Osteoblast (primary cell): ENCODE measurements at regions not wholly inside any gene's neighbourhood (a gene's known extent, or its start where the extent isn't known, plus 50 kb on each side); places are given as distances from the start of the nearest gene placed in this dataset.
A peak's percentile ranks its signal among the peaks of the same experiment; 100 is the strongest.

Experiments used
- DNase-seq: peaks from one replicate; pipeline ENCODE4 v3.0.0; 2011; ENCODE audit warnings: low spot score, mixed read lengths; ENCODE audit not compliant: insufficient read length; ENCODE audit errors: missing footprints
- H2AFZ ChIP-seq: 2 replicates; pipeline ENCODE4 v1.6.0; 2011; ENCODE audit warnings: mild to moderate bottlenecking, low read length
- H3K27ac ChIP-seq: 2 replicates; pipeline ENCODE4 v1.5.1; 2011; ENCODE audit warnings: mild to moderate bottlenecking, low read depth, low read length, moderate library complexity
- H3K27me3 ChIP-seq: 2 replicates; pipeline ENCODE4 v1.6.0; 2012; ENCODE audit warnings: mild to moderate bottlenecking, control low read depth, inconsistent platforms, low read length, moderate library complexity; ENCODE audit not compliant: insufficient read depth
- H3K36me3 ChIP-seq: 2 replicates; pipeline ENCODE4 v1.5.1; 2011; ENCODE audit warnings: mild to moderate bottlenecking, low read length, control low read depth, moderate library complexity; ENCODE audit not compliant: insufficient read depth
- H3K4me1 ChIP-seq: 2 replicates; pipeline ENCODE4 v1.5.1; 2011; ENCODE audit warnings: mild to moderate bottlenecking, low read length, control low read depth, moderate library complexity; ENCODE audit not compliant: insufficient read depth
- H3K4me2 ChIP-seq: 2 replicates; pipeline ENCODE4 v1.6.0; 2011; ENCODE audit warnings: mild to moderate bottlenecking, low read length; ENCODE audit not compliant: insufficient read depth
- H3K4me3 ChIP-seq: fragments of 200-600 bp; sonication (generic); 3 replicates; pipeline ENCODE4 v1.5.1; 2012; ENCODE audit warnings: mild to moderate bottlenecking, low read length, inconsistent platforms; ENCODE audit not compliant: insufficient read depth
- H3K79me2 ChIP-seq: 2 replicates; pipeline ENCODE4 v1.6.0; 2012; ENCODE audit warnings: mild to moderate bottlenecking, low read length, control low read depth, inconsistent platforms; ENCODE audit not compliant: insufficient read depth
- H3K9me3 ChIP-seq: 2 replicates; pipeline ENCODE4 v1.5.1; 2011; ENCODE audit warnings: low read depth, low read length, control low read depth
- H4K20me1 ChIP-seq: 2 replicates; pipeline ENCODE4 v1.6.0; 2012; ENCODE audit warnings: mild to moderate bottlenecking, low read length, control low read depth; ENCODE audit not compliant: insufficient read depth
- TF ChIP-seq, protein P1 (sequence below): IDR thresholded peaks from 2 replicates; pipeline ENCODE4 v1.5.1; 2011; ENCODE audit warnings: mild to moderate bottlenecking, low read depth, low read length, moderate library complexity; ENCODE audit errors: extremely low read depth

DNA sequence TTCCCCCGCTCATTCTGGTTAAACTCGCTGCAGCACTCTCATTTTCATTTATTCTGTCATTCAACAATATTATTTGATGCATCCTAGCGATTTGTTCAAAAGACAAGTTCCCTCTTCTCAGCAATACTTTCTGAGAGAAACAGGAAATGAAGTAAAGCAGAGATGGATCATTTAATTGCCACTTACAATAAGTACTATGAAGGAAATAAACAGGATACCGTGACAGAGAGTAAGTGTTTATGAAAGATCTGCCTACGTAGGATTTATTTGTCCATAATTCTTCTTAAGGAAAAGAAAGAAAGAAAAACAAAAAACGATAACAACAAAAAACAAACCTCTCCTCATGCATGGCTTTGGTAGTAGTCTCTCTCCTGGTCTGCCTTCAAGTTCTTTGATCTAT, 406.8 kb upstream of the ZNF608 start:
- Histone ChIP-seq H3K79me2 (no peaks in the 10 kb centered on the region), H4K20me1 (no peaks in the 10 kb centered on the region), H3K27ac (no peak overlapping the region), H3K4me1 (no peaks in the 10 kb centered on the region), H3K9me3 (no peaks in the 10 kb centered on the region), H3K27me3 (no peaks in the 10 kb centered on the region), H3K4me2 (no peak overlapping the region), H3K4me3 (no peak overlapping the region), H3K36me3 (no peaks in the 10 kb centered on the region), H2AFZ (no peak overlapping the region)
- TF ChIP-seq, protein P1, sequence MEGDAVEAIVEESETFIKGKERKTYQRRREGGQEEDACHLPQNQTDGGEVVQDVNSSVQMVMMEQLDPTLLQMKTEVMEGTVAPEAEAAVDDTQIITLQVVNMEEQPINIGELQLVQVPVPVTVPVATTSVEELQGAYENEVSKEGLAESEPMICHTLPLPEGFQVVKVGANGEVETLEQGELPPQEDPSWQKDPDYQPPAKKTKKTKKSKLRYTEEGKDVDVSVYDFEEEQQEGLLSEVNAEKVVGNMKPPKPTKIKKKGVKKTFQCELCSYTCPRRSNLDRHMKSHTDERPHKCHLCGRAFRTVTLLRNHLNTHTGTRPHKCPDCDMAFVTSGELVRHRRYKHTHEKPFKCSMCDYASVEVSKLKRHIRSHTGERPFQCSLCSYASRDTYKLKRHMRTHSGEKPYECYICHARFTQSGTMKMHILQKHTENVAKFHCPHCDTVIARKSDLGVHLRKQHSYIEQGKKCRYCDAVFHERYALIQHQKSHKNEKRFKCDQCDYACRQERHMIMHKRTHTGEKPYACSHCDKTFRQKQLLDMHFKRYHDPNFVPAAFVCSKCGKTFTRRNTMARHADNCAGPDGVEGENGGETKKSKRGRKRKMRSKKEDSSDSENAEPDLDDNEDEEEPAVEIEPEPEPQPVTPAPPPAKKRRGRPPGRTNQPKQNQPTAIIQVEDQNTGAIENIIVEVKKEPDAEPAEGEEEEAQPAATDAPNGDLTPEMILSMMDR, result no peak
- DNase-seq, result no peak

DNA sequence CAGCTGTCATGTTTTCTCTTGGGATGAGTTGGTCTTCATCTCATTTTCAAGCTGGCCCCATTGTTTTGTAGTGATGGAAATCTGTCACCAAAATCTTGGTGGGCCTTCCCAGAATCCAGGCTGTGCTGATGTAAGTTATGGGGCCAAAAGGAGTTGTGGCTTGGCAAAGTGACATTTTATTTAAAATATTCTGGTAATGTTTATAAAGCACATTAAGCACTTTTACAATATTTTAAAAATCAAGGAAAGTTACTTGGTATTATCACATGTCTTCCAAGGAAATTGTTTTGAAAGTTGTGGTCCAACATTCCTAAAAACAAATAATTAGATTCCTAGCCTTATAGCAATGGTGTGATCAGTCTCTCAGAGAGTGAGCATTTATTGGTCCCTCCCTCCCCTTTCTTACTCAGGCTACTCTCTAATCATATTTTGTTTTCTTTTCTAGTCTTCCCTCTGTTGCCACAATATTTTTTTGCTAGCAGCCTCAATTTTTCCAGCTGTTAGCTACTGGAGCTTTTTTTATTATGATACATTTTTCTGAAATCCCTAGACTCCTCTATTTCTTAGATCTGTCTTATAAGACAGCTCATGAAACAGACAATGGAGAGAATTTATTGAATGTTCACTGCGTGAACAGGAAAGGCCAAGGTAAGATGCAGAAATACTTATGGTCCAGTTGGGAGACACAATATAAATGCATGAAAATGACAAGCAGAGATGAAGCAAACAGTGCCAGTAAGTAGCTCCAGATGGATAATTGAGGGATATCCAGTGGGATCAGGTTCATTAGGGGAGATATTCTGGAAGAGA, 408.1 kb upstream of the ZNF608 start:
- Histone ChIP-seq H3K79me2 (no peaks in the 10 kb centered on the region), H3K27me3 (no peaks in the 10 kb centered on the region), H3K9me3 (no peaks in the 10 kb centered on the region), H4K20me1 (no peaks in the 10 kb centered on the region), H3K36me3 (no peaks in the 10 kb centered on the region), H2AFZ (no peak overlapping the region), H3K27ac (no peak overlapping the region), H3K4me3 (no peak overlapping the region), H3K4me2 (no peak overlapping the region), H3K4me1 (no peaks in the 10 kb centered on the region)
- TF ChIP-seq, protein P1, result no peak
- DNase-seq, result peak; percentile 45

DNA sequence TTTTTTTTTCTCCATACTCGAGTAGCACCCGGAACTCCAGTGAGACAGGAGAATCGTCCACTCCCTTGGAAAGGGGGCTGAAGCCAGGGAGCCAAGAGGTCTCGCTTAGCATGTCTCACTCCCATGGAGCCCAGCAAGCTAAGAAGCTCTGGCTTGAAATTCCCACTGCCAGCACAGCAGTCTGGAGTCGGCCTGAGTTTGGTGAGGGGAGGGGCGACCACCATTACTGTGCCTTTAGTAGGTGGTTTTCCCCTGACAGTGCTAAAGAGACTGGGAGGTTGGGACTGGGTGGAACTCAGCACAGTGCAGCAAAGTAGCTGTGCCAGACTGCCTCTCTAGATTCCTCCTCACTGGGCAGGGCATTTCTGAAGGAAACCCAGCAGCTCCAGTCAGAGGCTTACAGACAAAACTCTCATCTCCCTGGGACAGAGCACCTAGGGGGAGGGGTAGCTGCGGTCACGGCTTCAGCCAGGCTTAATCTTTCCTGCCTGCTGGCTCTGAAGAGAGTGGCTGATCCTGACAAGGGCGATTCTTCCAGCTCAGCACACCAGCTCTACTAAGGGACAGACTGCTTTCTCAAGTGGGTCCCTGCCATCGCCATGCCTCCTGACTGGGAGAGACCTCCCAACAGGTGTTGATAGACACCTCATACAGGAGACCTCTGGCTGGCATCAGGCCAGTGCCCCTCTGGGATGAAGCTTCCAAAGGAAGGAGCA, 414.5 kb upstream of the ZNF608 start:
- no peak overlapping the region for H3K4me3 ChIP-seq
- DNase-seq, result no peak
- no peaks in the 10 kb centered on the region for H3K4me1 ChIP-seq
- no peak overlapping the region for H3K4me2 ChIP-seq
- no peaks in the 10 kb centered on the region for H4K20me1 ChIP-seq
- H3K36me3 ChIP-seq, result no peaks in the 10 kb centered on the region
- no peak overlapping the region for H3K27ac ChIP-seq
- H2AFZ ChIP-seq, result no peak overlapping the region
- no peaks in the 10 kb centered on the region for H3K27me3 ChIP-seq
- H3K79me2 ChIP-seq, result no peaks in the 10 kb centered on the region
- TF ChIP-seq, protein P1, result no peak
- H3K9me3 ChIP-seq, result no peaks in the 10 kb centered on the region

DNA sequence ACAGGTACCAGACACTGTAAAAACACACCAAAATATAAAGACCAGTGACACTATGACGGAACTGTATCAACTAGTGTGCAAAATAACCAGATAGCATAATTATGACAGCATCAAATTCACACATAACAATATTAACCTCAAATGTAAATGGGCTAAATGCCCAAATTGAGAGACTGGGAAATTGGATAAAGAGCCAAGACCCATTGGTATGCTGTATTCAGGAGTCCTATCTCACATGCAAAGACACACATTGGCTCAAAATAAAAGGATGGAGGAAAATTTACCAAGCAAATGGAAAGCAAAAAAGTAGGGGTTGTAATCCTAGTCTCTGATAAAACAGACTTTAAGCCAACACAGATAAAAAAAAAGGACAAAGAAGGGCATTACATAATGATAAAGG, 416.3 kb upstream of the ZNF608 start:
- no peaks in the 10 kb centered on the region for H3K36me3 ChIP-seq
- no peak overlapping the region for H3K4me3 ChIP-seq
- no peak overlapping the region for H3K4me2 ChIP-seq
- no peaks in the 10 kb centered on the region for H3K79me2 ChIP-seq
- no peak overlapping the region for H3K27ac ChIP-seq
- no peak for DNase-seq
- no peaks in the 10 kb centered on the region for H3K9me3 ChIP-seq
- no peaks in the 10 kb centered on the region for H3K27me3 ChIP-seq
- H2AFZ ChIP-seq, result no peak overlapping the region
- no peaks in the 10 kb centered on the region for H3K4me1 ChIP-seq
- H4K20me1 ChIP-seq, result no peaks in the 10 kb centered on the region
- TF ChIP-seq, protein P1, result no peak
